Stimulated activated memory B cell treated with anti-CD40 and anti-IgM and Interleukin-4, amounts not matched to agents 10 μg/mL and 1 μg/mL and 100 μg/mL, for 72 hours (primary cell): ENCODE measurements at regions not wholly inside any gene's neighbourhood (a gene's known extent, or its start where the extent isn't known, plus 50 kb on each side); places are given as distances from the start of the nearest gene placed in this dataset.
A peak's percentile ranks its signal among the peaks of the same experiment; 100 is the strongest.

ENCODE experiments used
- ATAC-seq: fragments of 150-1000 bp; cut with Tn5 transposase; 2 replicates; pipeline ENCODE4 v1.10.0; 2021
- H3K27ac Mint-ChIP-seq: one replicate; pipeline ENCODE4 v1.8.0; 2022; ENCODE audit warnings: mild to moderate bottlenecking, mixed read lengths
- H3K27me3 Mint-ChIP-seq: one replicate; pipeline ENCODE4 v1.8.0; 2022; ENCODE audit warnings: mixed read lengths
- H3K36me3 Mint-ChIP-seq: one replicate; pipeline ENCODE4 v1.8.0; 2022; ENCODE audit warnings: mixed read lengths
- H3K4me1 Mint-ChIP-seq: one replicate; pipeline ENCODE4 v1.8.0; 2022; ENCODE audit warnings: mixed read lengths
- H3K4me3 Mint-ChIP-seq: one replicate; pipeline ENCODE4 v1.8.0; 2022; ENCODE audit warnings: mild to moderate bottlenecking, moderate library complexity, mixed read lengths
- H3K9me3 Mint-ChIP-seq: one replicate; pipeline ENCODE4 v1.8.0; 2022; ENCODE audit warnings: mixed read lengths

- Mint-ChIP-seq H3K36me3 (no peaks in the 10 kb centered on the region), H3K27ac (no peak overlapping the region), H3K4me3 (no peak overlapping the region), H3K27me3 (no peaks in the 10 kb centered on the region), H3K4me1 (no peaks in the 10 kb centered on the region), H3K9me3 (peaks cover 3% of the 10 kb centered on the region)
- no peak for ATAC-seq
These were observed 477.0 kb downstream of the C6orf118 start for GRCh38 chr6:164832410-164832809.

- ATAC-seq = no peak
- H3K4me1 Mint-ChIP-seq = no peaks in the 10 kb centered on the region
- H3K4me3 Mint-ChIP-seq = no peak overlapping the region
- H3K36me3 Mint-ChIP-seq = no peaks in the 10 kb centered on the region
- H3K9me3 Mint-ChIP-seq = peaks cover 4% of the 10 kb centered on the region
- H3K27ac Mint-ChIP-seq = no peak overlapping the region
- no peaks in the 10 kb centered on the region for H3K27me3 Mint-ChIP-seq
These were observed 481.9 kb downstream of the C6orf118 start for GRCh38 chr6:164827537-164827936.

GRCh38 chr6:164826831-164827468, 482.5 kb downstream of the C6orf118 start:
- H3K4me3 Mint-ChIP-seq = no peak overlapping the region
- no peaks in the 10 kb centered on the region for H3K4me1 Mint-ChIP-seq
- no peaks in the 10 kb centered on the region for H3K27me3 Mint-ChIP-seq
- H3K27ac Mint-ChIP-seq = no peak overlapping the region
- peaks cover 6% of the 10 kb centered on the region for H3K9me3 Mint-ChIP-seq
- peak; percentile 6 for ATAC-seq
- H3K36me3 Mint-ChIP-seq = no peaks in the 10 kb centered on the region

- Mint-ChIP-seq H3K36me3 (no peaks in the 10 kb centered on the region), H3K27ac (no peak overlapping the region), H3K9me3 (peaks cover 12% of the 10 kb centered on the region), H3K27me3 (no peaks in the 10 kb centered on the region), H3K4me1 (no peaks in the 10 kb centered on the region), H3K4me3 (no peak overlapping the region)
- ATAC-seq = no peak
These were observed 484.0 kb downstream of the C6orf118 start for GRCh38 chr6:164825386-164825785.

DNA sequence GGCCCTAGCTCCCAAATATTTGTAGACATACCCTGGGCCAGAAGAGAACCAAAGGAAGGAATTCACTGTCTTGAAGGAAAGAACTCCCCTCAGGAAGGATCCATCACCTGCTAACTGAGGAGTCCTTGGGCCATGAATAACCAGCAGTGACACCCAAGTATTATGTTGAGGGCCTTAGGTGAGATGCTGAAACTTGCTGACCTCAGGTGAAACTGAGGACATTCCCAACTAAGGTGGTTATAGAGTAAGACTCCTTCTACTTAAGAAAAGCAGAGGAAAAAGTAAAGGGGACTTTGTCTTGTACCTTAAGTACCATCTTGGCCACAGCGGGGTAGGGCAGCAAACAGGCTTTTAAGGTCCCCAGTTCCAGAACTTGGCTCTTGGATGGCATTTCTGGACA, 491.7 kb downstream of the C6orf118 start:
- peaks cover 18% of the 10 kb centered on the region for H3K9me3 Mint-ChIP-seq
- no peaks in the 10 kb centered on the region for H3K36me3 Mint-ChIP-seq
- H3K27me3 Mint-ChIP-seq = no peaks in the 10 kb centered on the region

GRCh38 chr6:164812706-164813105, 496.7 kb downstream of the C6orf118 start:
- Mint-ChIP-seq H3K36me3 (no peaks in the 10 kb centered on the region), H3K27me3 (no peaks in the 10 kb centered on the region), H3K9me3 (peaks cover 19% of the 10 kb centered on the region), H3K4me1 (no peaks in the 10 kb centered on the region), H3K27ac (no peak overlapping the region), H3K4me3 (no peak overlapping the region)
- no peak for ATAC-seq

More for the DNA sequence above, 491.7 kb downstream of the C6orf118 start:
- no peaks in the 10 kb centered on the region for H3K4me1 Mint-ChIP-seq
- no peak overlapping the region for H3K27ac Mint-ChIP-seq
- H3K4me3 Mint-ChIP-seq = no peak overlapping the region
- ATAC-seq = no peak

- no peak for ATAC-seq
- H3K36me3 Mint-ChIP-seq = no peaks in the 10 kb centered on the region
- H3K27me3 Mint-ChIP-seq = no peaks in the 10 kb centered on the region
- H3K27ac Mint-ChIP-seq = no peak overlapping the region
- no peaks in the 10 kb centered on the region for H3K4me1 Mint-ChIP-seq
- peaks cover 27% of the 10 kb centered on the region for H3K9me3 Mint-ChIP-seq
- no peak overlapping the region for H3K4me3 Mint-ChIP-seq
These were observed 502.3 kb downstream of the C6orf118 start for GRCh38 chr6:164807125-164807524.

- Mint-ChIP-seq H3K27me3 (no peaks in the 10 kb centered on the region), H3K4me1 (no peaks in the 10 kb centered on the region), H3K36me3 (no peaks in the 10 kb centered on the region), H3K4me3 (no peak overlapping the region), H3K9me3 (peaks cover 9% of the 10 kb centered on the region), H3K27ac (no peak overlapping the region)
- ATAC-seq = no peak
These were observed 514.2 kb downstream of the C6orf118 start for GRCh38 chr6:164795056-164795815.

DNA sequence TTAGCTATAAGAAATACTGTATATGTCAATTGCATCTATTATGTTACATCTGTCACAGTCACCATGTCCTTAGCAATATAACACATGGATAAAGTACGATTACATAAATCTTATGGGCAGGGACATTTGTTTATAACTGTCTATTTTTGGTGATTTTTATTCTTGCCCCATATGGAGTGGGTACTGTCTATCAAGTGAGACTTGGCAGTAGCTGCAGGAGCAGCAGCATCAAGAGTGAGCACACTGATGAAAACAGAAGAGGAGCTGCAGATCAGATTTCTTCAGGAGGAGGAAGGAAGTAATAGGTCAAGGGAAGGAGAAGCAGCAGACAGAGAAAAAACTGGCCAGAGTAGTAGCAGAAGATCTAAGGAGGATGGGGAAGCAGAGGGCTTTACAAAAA, 516.7 kb downstream of the C6orf118 start:
- no peaks in the 10 kb centered on the region for H3K36me3 Mint-ChIP-seq
- no peak for ATAC-seq
- H3K27ac Mint-ChIP-seq = no peak overlapping the region
- H3K27me3 Mint-ChIP-seq = no peaks in the 10 kb centered on the region
- no peaks in the 10 kb centered on the region for H3K4me1 Mint-ChIP-seq
- no peak overlapping the region for H3K4me3 Mint-ChIP-seq
- peaks cover 12% of the 10 kb centered on the region for H3K9me3 Mint-ChIP-seq

DNA sequence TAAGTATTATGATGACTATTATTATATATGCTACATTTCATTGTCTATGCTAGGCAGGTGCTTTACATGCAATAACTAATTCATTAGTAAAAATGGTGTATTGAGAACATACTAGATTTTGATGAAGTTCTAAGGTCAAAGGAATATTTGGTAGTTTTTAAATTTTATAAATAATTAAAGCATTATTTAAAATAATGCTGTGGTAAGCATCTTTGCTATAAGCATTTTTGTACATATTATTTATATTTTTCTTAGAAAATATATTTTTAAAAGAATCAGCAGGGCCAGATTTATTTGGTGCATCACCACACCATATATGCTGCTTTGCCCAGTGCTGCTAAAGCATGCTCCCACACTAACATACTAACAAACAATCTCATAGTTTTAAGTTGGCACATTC, 517.9 kb downstream of the C6orf118 start:
- Mint-ChIP-seq H3K27ac (no peak overlapping the region), H3K9me3 (peaks cover 12% of the 10 kb centered on the region), H3K36me3 (no peaks in the 10 kb centered on the region), H3K4me1 (no peaks in the 10 kb centered on the region), H3K4me3 (no peak overlapping the region), H3K27me3 (no peaks in the 10 kb centered on the region)
- ATAC-seq = no peak

GRCh38 chr6:164763788-164764187, 545.6 kb downstream of the C6orf118 start:
- no peak for ATAC-seq
- H3K4me3 Mint-ChIP-seq = no peak overlapping the region
- no peak overlapping the region for H3K27ac Mint-ChIP-seq
- H3K9me3 Mint-ChIP-seq = peaks cover 8% of the 10 kb centered on the region
- H3K36me3 Mint-ChIP-seq = no peaks in the 10 kb centered on the region
- no peaks in the 10 kb centered on the region for H3K4me1 Mint-ChIP-seq
- no peaks in the 10 kb centered on the region for H3K27me3 Mint-ChIP-seq

GRCh38 chr6:164757451-164757850, 552.0 kb downstream of the C6orf118 start:
- no peaks in the 10 kb centered on the region for H3K36me3 Mint-ChIP-seq
- H3K27me3 Mint-ChIP-seq = no peaks in the 10 kb centered on the region
- H3K27ac Mint-ChIP-seq = no peak overlapping the region
- ATAC-seq = no peak
- no peaks in the 10 kb centered on the region for H3K4me1 Mint-ChIP-seq
- H3K4me3 Mint-ChIP-seq = no peak overlapping the region
- H3K9me3 Mint-ChIP-seq = peaks cover 6% of the 10 kb centered on the region

- H3K36me3 Mint-ChIP-seq = no peaks in the 10 kb centered on the region
- no peaks in the 10 kb centered on the region for H3K27me3 Mint-ChIP-seq
- no peak overlapping the region for H3K4me3 Mint-ChIP-seq
- no peak overlapping the region for H3K27ac Mint-ChIP-seq
- H3K4me1 Mint-ChIP-seq = no peaks in the 10 kb centered on the region
- peaks cover 6% of the 10 kb centered on the region for H3K9me3 Mint-ChIP-seq
- no peak for ATAC-seq
These were observed 552.7 kb downstream of the C6orf118 start for GRCh38 chr6:164756723-164757122.

- ATAC-seq = no peak
- Mint-ChIP-seq H3K4me3 (no peak overlapping the region), H3K27me3 (no peaks in the 10 kb centered on the region), H3K36me3 (no peaks in the 10 kb centered on the region), H3K27ac (no peak overlapping the region), H3K4me1 (no peaks in the 10 kb centered on the region), H3K9me3 (peaks cover 6% of the 10 kb centered on the region)
These were observed 553.3 kb downstream of the C6orf118 start for GRCh38 chr6:164756142-164756541.

- peaks cover 4% of the 10 kb centered on the region for H3K9me3 Mint-ChIP-seq
- no peaks in the 10 kb centered on the region for H3K27me3 Mint-ChIP-seq
- no peaks in the 10 kb centered on the region for H3K4me1 Mint-ChIP-seq
- H3K36me3 Mint-ChIP-seq = no peaks in the 10 kb centered on the region
- ATAC-seq = no peak
- no peak overlapping the region for H3K4me3 Mint-ChIP-seq
- H3K27ac Mint-ChIP-seq = no peak overlapping the region
These were observed 555.9 kb downstream of the C6orf118 start for GRCh38 chr6:164753517-164753916.

DNA sequence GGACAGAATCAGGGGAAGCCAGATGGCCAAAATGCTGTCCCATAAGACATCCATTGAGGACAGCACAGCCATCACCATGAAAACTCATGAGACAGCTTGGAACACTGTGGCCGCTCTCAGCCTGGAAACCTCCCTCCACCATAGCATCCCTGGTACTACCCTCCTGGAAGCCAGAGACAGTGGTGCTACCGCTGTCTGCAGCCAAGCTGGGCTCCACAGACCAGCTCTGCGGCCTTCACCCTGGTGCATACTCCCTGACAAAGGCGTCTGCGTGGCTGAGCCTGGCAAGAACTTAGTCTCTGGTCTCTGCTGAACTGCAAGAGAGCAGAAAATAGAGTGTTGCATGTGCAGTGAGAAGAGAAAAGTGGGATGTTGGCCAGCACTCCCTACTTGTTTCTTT, 558.0 kb downstream of the C6orf118 start:
- Mint-ChIP-seq H3K4me1 (no peaks in the 10 kb centered on the region), H3K4me3 (no peak overlapping the region), H3K27ac (no peak overlapping the region), H3K36me3 (no peaks in the 10 kb centered on the region), H3K9me3 (peaks cover 3% of the 10 kb centered on the region), H3K27me3 (no peaks in the 10 kb centered on the region)
- peak; percentile 25 for ATAC-seq
